ENCODE measurements at regions not wholly inside any gene's neighbourhood (a gene's known extent, or its start where the extent isn't known, plus 50 kb on each side); places are given as distances from the start of the nearest gene placed in this dataset.

- ATAC-seq (no peak), DNase-seq (ENCODE audit: missing footprints) (no peak)
- intact Hi-C loops (cut with DNase I), result no loop called here
These were observed 53.4 kb upstream of the STK17B start for GRCh38 chr2:196224756-196225155.

GRCh38 chr2:196225213-196225612 lies 53.8 kb upstream of the STK17B start:
- ATAC-seq (no peak), DNase-seq (ENCODE audit: missing footprints) (no peak)
- intact Hi-C loops (cut with DNase I), result no loop called here

- intact Hi-C loops (cut with DNase I), result no loop called here
- ATAC-seq (no peak), DNase-seq (ENCODE audit: missing footprints) (no peak)
These were observed 54.8 kb upstream of the STK17B start for GRCh38 chr2:196226058-196226706.

GRCh38 chr2:196226707-196227065 lies 55.3 kb upstream of the STK17B start:
- ATAC-seq (no peak), DNase-seq (ENCODE audit: missing footprints) (no peak)
- intact Hi-C loops (cut with DNase I), result no loop called here

GRCh38 chr2:196229013-196229412 lies 57.6 kb upstream of the STK17B start:
- no peak for ATAC-seq
- intact Hi-C loops (cut with DNase I), result no loop called here
- DNase-seq (ENCODE audit: missing footprints), result no peak

GRCh38 chr2:196230061-196230854 lies 58.9 kb upstream of the STK17B start:
- no peak for ATAC-seq
- DNase-seq (ENCODE audit: missing footprints), result no peak
- intact Hi-C loops (cut with DNase I), result no loop called here

- ATAC-seq (peak; percentile 69), DNase-seq (ENCODE audit: missing footprints) (no peak)
- intact Hi-C loops (cut with DNase I), result no loop called here
These were observed 61.8 kb upstream of the STK17B start for GRCh38 chr2:196233021-196233804.

GRCh38 chr2:196233805-196234475 lies 62.6 kb upstream of the STK17B start:
- ATAC-seq, result peak; percentile 24
- intact Hi-C loops (cut with DNase I), result no loop called here
- DNase-seq (ENCODE audit: missing footprints), result no peak

- intact Hi-C loops (cut with DNase I), result no loop called here
- DNase-seq (ENCODE audit: missing footprints) (no peak), ATAC-seq (no peak)
These were observed 63.3 kb upstream of the STK17B start for GRCh38 chr2:196234672-196235071.

GRCh38 chr2:196238836-196239380 lies 67.5 kb upstream of the STK17B start:
- ATAC-seq (no peak), DNase-seq (ENCODE audit: missing footprints) (no peak)
- intact Hi-C loops (cut with DNase I), result no loop called here

- ATAC-seq, result peak; percentile 79
- DNase-seq (ENCODE audit: missing footprints), result peak; percentile 86
- intact Hi-C loops (cut with DNase I), result no loop called here
These were observed 68.5 kb upstream of the STK17B start for GRCh38 chr2:196239622-196240587.

GRCh38 chr2:196241175-196241574 lies 69.8 kb upstream of the STK17B start:
- intact Hi-C loops (cut with DNase I), result no loop called here
- ATAC-seq (no peak), DNase-seq (ENCODE audit: missing footprints) (no peak)

- intact Hi-C loops (cut with DNase I), result no loop called here
- ATAC-seq, result peak; percentile 67
- DNase-seq (ENCODE audit: missing footprints), result peak; percentile 74
These were observed 70.8 kb upstream of the STK17B start for GRCh38 chr2:196242131-196242620.

- ATAC-seq (no peak), DNase-seq (ENCODE audit: missing footprints) (no peak)
- intact Hi-C loops (cut with DNase I), result no loop called here
These were observed 73.1 kb upstream of the STK17B start for GRCh38 chr2:196244516-196244915.

GRCh38 chr2:196244966-196245365 lies 73.6 kb upstream of the STK17B start:
- ATAC-seq (no peak), DNase-seq (ENCODE audit: missing footprints) (no peak)
- intact Hi-C loops (cut with DNase I), result no loop called here

GRCh38 chr2:196245378-196246140 lies 74.2 kb upstream of the STK17B start:
- ATAC-seq (no peak), DNase-seq (ENCODE audit: missing footprints) (no peak)
- intact Hi-C loops (cut with DNase I), result no loop called here
